HG03571 (cell line): ENCODE measurements at regions not wholly inside any gene's neighbourhood (a gene's known extent, or its start where the extent isn't known, plus 50 kb on each side); places are given as distances from the start of the nearest gene placed in this dataset.

ENCODE experiments used
- ATAC-seq: cut with Tn5 transposase; IDR thresholded peaks from one replicate; pipeline ENCODE4 v1.9.1; 2021; ENCODE audit not compliant: unreplicated experiment

GRCh38 chr16:79498928-79499327 lies 101.6 kb downstream of the MAF start:
- no peak for ATAC-seq

GRCh38 chr16:79497606-79498350 lies 102.8 kb downstream of the MAF start:
- ATAC-seq: no peak

DNA sequence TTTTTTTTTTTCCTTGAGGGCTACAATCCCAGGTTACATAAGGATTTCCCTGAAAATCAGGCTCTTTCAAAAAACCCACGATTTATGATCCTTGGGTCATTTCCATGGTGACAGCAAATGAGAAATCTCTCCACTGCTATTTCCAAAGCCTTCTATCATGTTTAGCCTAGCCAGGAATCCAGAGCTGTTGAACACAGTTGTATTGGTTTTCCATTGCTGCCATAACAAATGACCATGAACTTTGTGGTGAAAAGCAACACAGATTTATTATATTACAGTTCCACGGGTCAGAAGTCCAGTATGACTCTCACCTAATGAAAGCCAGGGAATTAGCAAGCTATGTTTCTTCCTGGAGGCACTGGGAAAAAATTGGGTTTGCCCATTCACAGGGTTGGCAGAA lies 106.6 kb downstream of the MAF start:
- ATAC-seq: no peak

- no peak for ATAC-seq
Measured at GRCh38 chr16:79492036-79492435, 108.5 kb downstream of the MAF start.

DNA sequence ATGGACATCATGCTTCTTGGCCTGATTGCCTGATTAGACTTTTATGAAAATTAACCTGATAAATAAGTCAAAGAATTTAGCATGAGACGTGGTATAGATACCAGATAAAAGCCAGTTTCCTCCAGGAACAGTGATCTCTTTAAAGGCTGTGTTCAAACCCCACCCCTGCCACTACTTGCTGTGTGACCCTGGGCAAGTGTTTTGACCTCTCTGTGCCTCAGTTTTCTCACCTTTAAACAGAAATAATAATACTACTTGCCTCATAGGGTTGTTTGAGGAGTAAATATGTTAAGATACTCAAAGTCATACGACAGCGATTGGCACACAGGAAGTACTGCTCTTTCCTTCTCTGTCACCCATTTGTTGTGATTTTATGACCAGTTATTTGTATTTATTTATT lies 115.5 kb downstream of the MAF start:
- ATAC-seq: no peak

DNA sequence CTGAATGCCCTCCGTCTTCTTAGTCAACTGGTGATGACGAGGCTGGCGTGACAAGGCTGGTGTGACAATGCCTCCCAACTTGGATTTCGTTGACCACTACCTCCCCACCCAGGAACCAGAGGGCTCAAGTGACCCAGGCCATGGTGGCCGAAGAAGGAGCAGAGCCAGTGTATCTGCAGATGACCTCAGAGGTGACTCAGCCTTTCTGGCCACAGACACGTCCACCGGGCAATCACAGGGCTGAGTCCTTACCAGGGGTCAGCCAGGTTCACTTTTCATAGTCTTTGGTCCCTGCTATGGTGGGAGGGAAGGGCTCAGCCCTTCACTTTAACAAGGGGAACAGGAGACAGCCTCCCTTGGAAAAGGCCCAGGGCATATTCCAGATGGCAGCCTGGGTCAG lies 116.3 kb downstream of the MAF start:
- no peak for ATAC-seq

DNA sequence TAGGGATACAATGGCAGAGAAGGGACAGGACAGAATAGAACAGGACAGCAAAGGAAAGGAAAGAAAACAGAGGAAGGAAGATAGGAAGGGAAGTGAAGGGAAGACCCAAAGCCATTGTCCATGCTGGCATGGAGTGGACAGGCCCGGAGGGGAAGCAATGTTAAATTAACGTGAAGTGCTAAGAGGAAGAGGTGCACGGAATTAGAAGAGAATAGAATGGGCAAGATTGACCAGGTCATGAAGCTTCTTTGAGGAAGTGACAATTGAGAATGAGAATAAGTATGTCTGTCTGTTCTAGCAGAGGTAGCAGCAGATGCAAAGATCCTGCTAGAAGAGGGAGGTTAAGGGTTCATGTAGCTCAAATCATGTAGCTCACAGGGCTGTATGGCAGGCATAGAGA lies 117.2 kb downstream of the MAF start:
- ATAC-seq: no peak

DNA sequence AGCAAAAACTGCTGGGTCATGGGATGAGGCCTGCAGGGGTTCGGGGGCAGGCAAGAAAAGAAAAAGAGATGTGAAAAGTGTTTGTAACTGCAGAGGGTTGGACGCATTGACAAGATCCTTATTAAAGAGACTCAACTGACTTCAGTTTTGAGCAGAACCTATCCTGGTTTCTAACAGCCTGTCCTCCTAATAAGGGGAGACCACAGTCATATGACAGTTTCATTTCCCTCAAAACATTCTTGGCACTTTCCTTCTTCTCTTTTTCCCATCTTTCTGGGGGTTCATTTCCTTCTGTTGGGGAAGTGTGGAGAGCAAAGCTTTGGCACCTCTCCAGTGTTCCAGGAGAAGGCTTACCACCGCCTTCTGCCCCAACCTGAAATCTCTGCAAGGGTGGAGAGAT lies 118.5 kb downstream of the MAF start:
- no peak for ATAC-seq

DNA sequence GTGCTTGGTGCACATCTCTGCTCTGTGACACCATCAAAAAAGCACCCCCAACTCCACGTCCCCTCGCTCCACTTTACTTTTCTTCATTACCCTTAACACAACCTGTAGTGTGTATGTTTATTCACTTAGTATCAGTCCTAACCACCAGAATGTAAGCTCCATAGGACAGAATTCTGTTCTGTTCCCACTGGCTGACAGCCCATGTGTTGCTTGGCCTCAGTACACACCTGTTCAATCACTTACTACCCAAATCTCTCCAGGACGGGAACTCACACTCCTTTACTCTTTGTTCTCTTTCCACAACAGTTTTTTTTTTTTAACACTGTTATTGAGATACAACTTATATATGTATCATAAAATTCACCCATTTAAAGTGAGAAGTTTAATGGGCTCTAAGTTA lies 119.6 kb downstream of the MAF start:
- ATAC-seq: no peak

GRCh38 chr16:79480056-79480455 lies 120.5 kb downstream of the MAF start:
- no peak for ATAC-seq

GRCh38 chr16:79476580-79476979 lies 124.0 kb downstream of the MAF start:
- no peak for ATAC-seq

DNA sequence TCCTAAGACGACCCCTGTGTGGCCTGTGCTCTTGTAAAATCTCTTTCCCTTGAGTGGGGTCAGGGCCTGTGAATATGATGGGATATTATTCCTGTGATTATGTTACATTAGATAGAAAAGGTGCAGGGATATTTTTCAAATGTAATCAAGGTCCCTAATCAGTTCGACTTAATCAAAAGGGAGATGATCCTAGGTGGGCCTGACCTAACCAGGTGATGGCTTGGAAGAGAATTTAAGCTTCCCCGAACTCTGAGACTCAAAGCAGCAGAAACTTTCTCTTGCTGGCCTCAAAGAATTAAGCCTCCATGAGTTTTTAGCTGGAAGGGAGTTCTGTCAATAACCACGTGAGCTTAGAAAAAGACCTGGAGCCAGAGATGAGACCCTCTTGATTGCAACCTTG lies 124.7 kb downstream of the MAF start:
- ATAC-seq: no peak

- ATAC-seq: no peak
Measured at GRCh38 chr16:79473456-79473855, 127.1 kb downstream of the MAF start.

- no peak for ATAC-seq
Measured at GRCh38 chr16:79472426-79472825, 128.1 kb downstream of the MAF start.

DNA sequence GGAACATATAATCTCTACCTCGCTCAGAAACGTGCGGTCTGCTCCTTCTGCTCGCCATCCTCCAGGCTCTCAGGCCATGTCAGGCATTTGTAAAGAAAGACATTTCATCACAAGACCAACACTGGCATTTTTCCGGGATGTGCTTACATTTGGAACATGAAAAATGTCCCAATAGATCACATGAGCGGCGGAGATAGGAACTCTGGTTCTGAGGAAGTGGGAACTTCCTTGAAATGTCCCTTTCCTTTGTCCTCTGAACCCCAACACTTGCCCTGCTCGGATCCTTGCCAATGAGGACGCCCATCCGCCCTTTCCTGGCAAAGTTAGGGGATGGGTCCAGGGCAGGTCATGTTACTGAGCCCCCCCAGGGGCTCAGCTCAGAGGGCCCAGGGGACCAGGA lies 130.5 kb downstream of the MAF start:
- no peak for ATAC-seq

DNA sequence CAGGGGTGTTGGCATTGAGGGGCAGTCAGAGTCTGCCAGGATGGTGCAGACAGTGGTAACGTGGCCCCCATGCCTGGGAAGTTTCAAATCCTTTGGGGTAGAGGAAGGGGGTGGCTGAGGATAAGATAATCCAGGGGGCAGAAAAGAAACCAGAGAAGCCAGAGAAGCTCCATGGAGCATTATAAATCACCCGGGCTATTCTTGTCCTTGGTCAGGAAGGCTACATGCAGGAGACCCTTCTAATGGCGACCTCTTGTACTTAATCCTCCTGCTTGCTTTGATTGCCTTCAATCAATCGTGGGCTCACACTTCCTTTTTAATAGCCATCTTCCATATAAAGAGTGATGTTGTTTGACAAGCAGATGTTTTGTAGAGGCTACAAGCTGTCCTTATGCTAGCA lies 131.9 kb downstream of the MAF start:
- no peak for ATAC-seq

DNA sequence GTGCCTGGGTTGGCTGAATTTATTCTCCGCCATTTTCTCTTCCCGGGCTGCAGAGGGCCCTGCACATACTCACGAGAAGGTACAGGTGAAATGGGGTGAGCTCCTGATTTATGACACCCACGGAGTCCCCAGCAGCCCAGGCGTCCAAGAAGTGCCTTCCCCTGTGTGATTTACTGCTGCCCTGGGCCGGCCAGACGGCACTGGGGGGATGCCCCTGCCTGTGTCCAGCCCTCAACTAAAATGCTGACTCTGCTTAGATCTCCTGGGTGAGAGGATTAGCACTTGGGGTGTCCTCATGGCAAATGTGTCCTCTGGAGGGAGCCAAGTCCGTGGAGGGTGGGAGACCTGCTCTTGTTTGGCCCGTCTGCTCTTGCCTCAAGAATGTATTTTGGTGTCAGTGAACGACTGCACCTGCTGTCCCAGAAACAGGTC lies 132.4 kb downstream of the MAF start:
- ATAC-seq: no peak

- ATAC-seq: no peak
Measured at GRCh38 chr16:79466111-79466510, 134.4 kb downstream of the MAF start.

DNA sequence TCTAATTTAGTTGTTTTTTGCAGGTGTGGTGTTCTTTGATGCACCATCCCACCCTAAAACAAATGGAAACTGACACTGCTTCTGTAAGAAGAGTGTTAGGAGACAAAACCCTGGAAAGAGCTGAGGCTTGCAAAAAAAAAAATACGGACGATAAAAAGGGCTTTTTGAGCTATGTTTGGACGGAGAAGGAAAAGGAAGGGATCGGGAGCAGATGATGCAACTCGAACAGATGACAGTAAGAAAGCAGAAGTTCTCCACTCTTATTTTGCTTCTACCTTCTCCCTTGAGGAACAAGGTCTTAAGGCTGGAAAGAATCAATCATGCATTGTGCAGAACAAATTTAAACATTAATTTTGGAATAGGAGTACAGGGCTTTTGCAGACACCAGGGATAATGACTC lies 136.7 kb downstream of the MAF start:
- no peak for ATAC-seq

- no peak for ATAC-seq
Measured at GRCh38 chr16:79456036-79456435, 144.5 kb downstream of the MAF start.

DNA sequence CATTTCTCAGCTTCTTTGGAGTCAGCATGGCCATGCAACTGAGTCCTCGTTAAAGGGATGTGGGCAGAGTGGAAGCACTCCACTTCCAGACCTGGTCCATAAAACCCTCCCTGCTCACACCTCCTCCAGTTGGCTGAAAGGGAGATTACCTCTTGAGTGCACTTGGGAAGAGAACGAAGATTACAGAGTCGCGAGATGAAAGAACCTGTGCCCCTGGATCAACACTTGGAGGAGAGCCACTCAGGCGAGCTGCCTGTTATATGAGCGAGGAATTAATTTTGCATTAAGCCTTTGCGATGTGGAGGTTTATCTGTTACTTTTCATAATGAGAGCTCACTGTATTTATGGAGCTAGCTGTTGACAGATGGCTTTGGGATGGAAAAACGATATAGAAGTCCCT lies 147.9 kb downstream of the MAF start:
- no peak for ATAC-seq

GRCh38 chr16:79451196-79451816 lies 149.2 kb downstream of the MAF start:
- ATAC-seq: peak; percentile 75

GRCh38 chr16:79449900-79450299 lies 150.6 kb downstream of the MAF start:
- ATAC-seq: no peak
